Upper lobe of left lung (tissue), 6 donors: ENCODE measurements at regions not wholly inside any gene's neighbourhood (a gene's known extent, or its start where the extent isn't known, plus 50 kb on each side); places are given as distances from the start of the nearest gene placed in this dataset.

Experiments used
- ATAC-seq, 2 donors: fragments of 200-7000 bp; cut with Tn5 transposase; one replicate each; pipeline ENCODE4 v1.9.1; 2022; ENCODE audit warnings: mild to moderate bottlenecking in 2 of 2, moderate library complexity in 2 of 2; ENCODE audit not compliant: low FRiP score in 2 of 2
- DNase-seq, 2 donors: peaks; one replicate each; pipeline ENCODE4 v3.0.0-alpha.2; 2019 to 2020
- H3K27ac ChIP-seq, 4 donors: fragments of 200-600 bp; sonication (generic); one replicate each; pipeline ENCODE4 v1.5.1; 2016 to 2019
- H3K27me3 ChIP-seq, 4 donors: fragments of 200-600 bp; sonication (generic); one replicate each; pipeline ENCODE4 v1.5.1; 2017 to 2019
- H3K36me3 ChIP-seq, 4 donors: fragments of 200-600 bp; sonication (generic); one replicate each; pipeline ENCODE4 v1.5.1; 2016 to 2019
- H3K4me1 ChIP-seq, 4 donors: fragments of 200-600 bp; sonication (generic); one replicate each; pipeline ENCODE4 v1.5.1; 2018 to 2019
- H3K4me3 ChIP-seq, 4 donors: fragments of 200-600 bp; sonication (generic); one replicate each; pipeline ENCODE4 v1.5.1; 2017 to 2019; ENCODE audit warnings: mild to moderate bottlenecking in 2 of 4, moderate library complexity in 1 of 4
- H3K9me3 ChIP-seq, 4 donors: fragments of 200-600 bp; sonication (generic); one replicate each; pipeline ENCODE4 v1.5.1; 2018 to 2019
- EP300 ChIP-seq, 4 donors: sonication (generic); formaldehyde crosslinking; IDR thresholded peaks; one replicate each; pipeline ENCODE4 v1.5.1; 2017; ENCODE audit warnings: antibody characterized with exemption in 4 of 4, control low read depth in 2 of 4
- POLR2A ChIP-seq, 4 donors: fragments of 450-650 bp; IDR thresholded peaks; one replicate each; pipeline ENCODE4 v1.5.1; 2016 to 2017; ENCODE audit warnings: antibody characterized with exemption in 4 of 4, mild to moderate bottlenecking in 2 of 4
- POLR2AphosphoS5 ChIP-seq, 2 donors: sonication (generic); formaldehyde crosslinking; IDR thresholded peaks; one replicate each; pipeline ENCODE4 v1.5.1; 2017; ENCODE audit warnings: antibody characterized with exemption in 2 of 2
- WGBS, 2 donors: methylation state at CpG; one replicate each; pipeline ENCODE4 v1.1.5; 2017 to 2018; 5-methylcytosine and 5-hydroxymethylcytosine counted together
- TF ChIP-seq, protein P1 (sequence below), 6 experiments: fragments of 450-650 bp in 4 of 6; fragments of 200-600 bp in 2 of 6; sonication (generic) in 2 of 6; IDR thresholded peaks; one replicate each; pipeline ENCODE4 v1.5.1; 2016 to 2019; ENCODE audit warnings: antibody characterized with exemption in 6 of 6
- donor health status: DM: no; HTN: no; CAD: no; lungs with moderate emphysema.
- donor health status: DM: no; HTN: yes; CAD: no; lungs with severe emphysema.

DNA sequence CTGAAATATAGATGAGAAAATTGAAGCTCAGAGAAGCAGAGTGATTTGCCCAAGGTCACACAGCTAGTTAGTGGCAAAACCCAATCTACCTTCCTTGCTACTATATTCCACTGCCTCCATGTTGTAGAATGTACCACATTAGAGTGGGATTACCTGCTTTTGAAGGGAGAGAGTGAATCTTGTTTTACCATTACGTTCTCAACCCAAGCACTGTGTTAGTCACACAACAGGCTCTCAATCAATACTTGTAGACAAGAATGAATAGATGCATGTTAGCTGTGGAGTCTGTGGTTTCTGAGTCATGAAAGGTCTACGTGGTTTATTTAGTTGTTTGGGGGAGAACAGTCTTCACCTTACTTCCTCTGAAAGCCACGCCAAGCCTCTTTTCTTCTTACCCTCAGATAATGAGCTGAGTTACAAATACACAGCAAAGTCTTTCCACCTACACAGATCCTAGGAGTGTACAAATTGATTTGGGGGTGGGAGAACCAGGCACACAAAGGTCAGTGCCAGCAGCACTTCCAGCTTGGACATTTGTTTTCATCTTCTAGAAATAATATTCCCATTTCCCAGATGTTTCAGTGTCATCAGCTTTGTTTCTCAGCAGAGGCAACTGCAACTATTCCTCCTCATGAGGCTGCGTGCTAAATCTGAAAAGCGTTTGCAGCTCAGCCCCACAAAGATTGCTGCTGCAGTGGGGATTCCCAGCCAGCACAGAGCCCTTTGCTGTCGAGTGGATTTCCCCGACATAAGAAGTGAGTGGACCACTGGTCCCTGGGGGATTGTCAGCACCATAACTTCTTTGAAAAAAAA is 71.5 kb upstream of the ADO start:
- Histone ChIP-seq H3K27ac (no peak overlapping the region), H3K9me3 (no peaks in the 10 kb centered on the region), H3K4me3 (no peak overlapping the region), H3K4me1 (peaks cover 0 to 7% (median 3%) of the 10 kb centered on the region in 4 donors), H3K36me3 (no peaks in the 10 kb centered on the region), H3K27me3 (no peaks in the 10 kb centered on the region)
- TF ChIP-seq, protein P1, sequence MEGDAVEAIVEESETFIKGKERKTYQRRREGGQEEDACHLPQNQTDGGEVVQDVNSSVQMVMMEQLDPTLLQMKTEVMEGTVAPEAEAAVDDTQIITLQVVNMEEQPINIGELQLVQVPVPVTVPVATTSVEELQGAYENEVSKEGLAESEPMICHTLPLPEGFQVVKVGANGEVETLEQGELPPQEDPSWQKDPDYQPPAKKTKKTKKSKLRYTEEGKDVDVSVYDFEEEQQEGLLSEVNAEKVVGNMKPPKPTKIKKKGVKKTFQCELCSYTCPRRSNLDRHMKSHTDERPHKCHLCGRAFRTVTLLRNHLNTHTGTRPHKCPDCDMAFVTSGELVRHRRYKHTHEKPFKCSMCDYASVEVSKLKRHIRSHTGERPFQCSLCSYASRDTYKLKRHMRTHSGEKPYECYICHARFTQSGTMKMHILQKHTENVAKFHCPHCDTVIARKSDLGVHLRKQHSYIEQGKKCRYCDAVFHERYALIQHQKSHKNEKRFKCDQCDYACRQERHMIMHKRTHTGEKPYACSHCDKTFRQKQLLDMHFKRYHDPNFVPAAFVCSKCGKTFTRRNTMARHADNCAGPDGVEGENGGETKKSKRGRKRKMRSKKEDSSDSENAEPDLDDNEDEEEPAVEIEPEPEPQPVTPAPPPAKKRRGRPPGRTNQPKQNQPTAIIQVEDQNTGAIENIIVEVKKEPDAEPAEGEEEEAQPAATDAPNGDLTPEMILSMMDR (IDR thresholded peaks at IDR 0.05), result no peak
- TF ChIP-seq POLR2AphosphoS5 (IDR thresholded peaks at IDR 0.05) (no peak), POLR2A (IDR thresholded peaks at IDR 0.05) (no peak), EP300 (IDR thresholded peaks at IDR 0.05) (no peak)
- DNase-seq, result no peak
- ATAC-seq, result no peak
- WGBS, 2 donors, result 73 to 74% methylated on average over 7 of the region's 7 CpGs

DNA sequence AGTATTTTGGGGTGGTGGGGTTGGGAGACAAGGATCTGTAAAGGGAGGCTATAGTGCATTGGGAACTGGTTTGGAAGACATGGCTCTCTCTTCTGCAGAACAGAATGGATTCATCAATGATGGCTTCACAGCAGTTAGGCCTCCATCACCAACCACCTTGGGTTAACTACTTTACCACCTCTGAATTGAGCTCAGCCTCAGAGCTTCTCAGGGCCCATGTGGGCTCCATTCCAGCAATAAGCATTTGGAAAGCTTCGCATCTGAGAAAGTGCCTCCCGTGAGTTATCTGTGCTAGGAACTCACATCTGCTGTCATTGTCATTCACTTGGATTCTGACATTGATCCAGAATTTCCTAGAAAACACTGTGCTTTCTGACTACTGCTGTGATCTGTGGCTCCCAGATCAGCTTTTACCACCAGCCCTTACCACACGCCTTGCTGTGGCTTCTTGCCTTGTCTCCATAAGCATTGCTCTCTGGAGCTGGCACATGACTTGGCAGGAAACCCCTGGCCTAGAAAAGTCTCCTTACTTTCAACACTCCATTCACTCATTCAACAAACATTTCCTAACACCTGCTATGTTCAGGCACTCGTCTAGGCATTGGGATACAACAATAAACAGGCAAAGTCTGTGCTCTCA is 70.7 kb upstream of the ADO start:
- ATAC-seq (no peak), DNase-seq (peak in 1 of 2 donors; percentile 45)
- H3K27me3 ChIP-seq, result no peaks in the 10 kb centered on the region
- TF ChIP-seq POLR2A (IDR thresholded peaks at IDR 0.05) (no peak), POLR2AphosphoS5 (IDR thresholded peaks at IDR 0.05) (no peak), EP300 (IDR thresholded peaks at IDR 0.05) (no peak)
- TF ChIP-seq, protein P1 (IDR thresholded peaks at IDR 0.05), result no peak
- WGBS, 2 donors, result 61 to 64% methylated on average over 4 of the region's 4 CpGs
- no peak overlapping the region for H3K4me3 ChIP-seq
- no peaks in the 10 kb centered on the region for H3K36me3 ChIP-seq
- H3K9me3 ChIP-seq, result no peaks in the 10 kb centered on the region
- H3K27ac ChIP-seq, result no peak overlapping the region
- H3K4me1 ChIP-seq, result peaks cover 0 to 7% (median 3%) of the 10 kb centered on the region in 4 donors

DNA sequence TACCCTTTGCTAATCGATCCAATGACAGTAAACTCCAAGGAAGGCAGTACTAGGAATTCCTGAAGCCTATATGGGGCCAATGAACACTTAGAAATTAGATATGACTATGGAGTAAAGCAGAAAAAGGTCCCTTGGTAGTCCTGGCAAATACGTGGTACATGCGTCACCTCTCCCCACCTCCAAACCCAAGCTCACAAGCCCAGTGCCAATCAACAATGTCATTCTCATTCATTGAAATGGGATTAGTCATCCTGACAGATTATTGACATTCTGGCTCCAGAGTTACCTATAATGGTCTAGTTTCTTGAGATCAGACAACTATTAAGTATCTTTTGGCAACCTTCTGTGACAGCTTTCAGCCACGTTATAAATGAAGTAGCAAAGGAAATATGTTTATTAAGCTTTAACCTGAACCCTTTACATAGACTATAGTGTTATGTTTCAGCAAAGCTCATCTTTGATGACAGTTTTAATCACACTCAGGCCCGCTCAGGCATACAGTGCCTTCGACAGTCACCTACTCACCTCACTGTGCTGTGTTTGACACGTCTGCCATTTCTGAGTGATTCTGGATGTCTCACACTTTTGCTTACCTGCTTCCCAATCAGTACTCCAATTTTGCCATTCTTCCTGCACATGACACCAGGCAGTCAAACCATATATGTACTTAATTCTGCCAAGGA is 69.6 kb upstream of the ADO start:
- WGBS, 2 donors, result 87 to 93% methylated on average over 7 of the region's 7 CpGs
- no peak for TF ChIP-seq POLR2A (IDR thresholded peaks at IDR 0.05)
- no peak for TF ChIP-seq EP300 (IDR thresholded peaks at IDR 0.05)
- TF ChIP-seq POLR2AphosphoS5 (IDR thresholded peaks at IDR 0.05), result no peak
- TF ChIP-seq, protein P1 (IDR thresholded peaks at IDR 0.05), result no peak
- H3K27me3 ChIP-seq, result no peaks in the 10 kb centered on the region
- ATAC-seq (no peak), DNase-seq (no peak)
- peaks cover 0 to 7% (median 3%) of the 10 kb centered on the region in 4 donors for H3K4me1 ChIP-seq
- no peaks in the 10 kb centered on the region for H3K36me3 ChIP-seq
- no peak overlapping the region for H3K4me3 ChIP-seq
- no peak overlapping the region for H3K27ac ChIP-seq
- H3K9me3 ChIP-seq, result no peaks in the 10 kb centered on the region

DNA sequence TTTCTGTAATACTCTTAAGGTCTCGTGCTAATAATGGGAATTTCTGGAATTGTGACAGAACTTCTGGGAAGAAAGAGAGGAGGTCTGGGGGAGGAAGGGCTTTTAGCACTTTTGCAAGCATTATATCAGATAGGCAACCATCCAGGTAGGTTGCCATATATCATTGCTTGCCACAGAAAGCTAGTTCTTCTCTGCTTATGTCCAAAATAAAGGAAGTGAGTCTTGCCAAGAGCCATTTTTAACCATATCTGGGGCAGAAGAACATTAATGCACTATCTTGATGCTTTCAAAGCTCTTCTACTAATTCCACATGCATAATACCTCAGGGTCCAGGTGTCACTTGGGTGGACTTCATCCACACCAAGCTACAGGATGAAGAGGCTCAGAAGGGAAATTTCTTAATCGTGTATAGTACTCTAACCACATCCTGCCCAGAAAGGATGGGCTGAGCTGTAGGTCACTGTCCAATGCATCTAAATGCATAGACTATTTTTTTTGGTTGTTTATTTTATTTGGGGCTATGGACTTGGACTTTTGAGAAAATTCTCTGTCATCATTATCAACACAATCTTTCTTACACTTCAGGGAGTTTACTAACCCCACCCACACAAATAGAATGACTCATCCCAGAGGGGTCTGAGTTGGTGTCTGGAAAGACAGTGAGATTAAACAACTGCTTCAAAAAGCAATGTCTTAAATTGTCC is 68.9 kb upstream of the ADO start:
- Histone ChIP-seq H3K4me3 (no peak overlapping the region), H3K27ac (no peak overlapping the region), H3K9me3 (no peaks in the 10 kb centered on the region), H3K4me1 (peaks cover 0 to 7% (median 3%) of the 10 kb centered on the region in 4 donors), H3K27me3 (no peaks in the 10 kb centered on the region), H3K36me3 (no peaks in the 10 kb centered on the region)
- 38 to 53% methylated on average over 2 of the region's 2 CpGs for WGBS, 2 donors
- ATAC-seq (peak in 1 of 2 donors; percentile 39), DNase-seq (no peak)
- TF ChIP-seq, protein P1 (IDR thresholded peaks at IDR 0.05), result no peak
- TF ChIP-seq POLR2A (IDR thresholded peaks at IDR 0.05) (no peak), EP300 (IDR thresholded peaks at IDR 0.05) (no peak), POLR2AphosphoS5 (IDR thresholded peaks at IDR 0.05) (no peak)
